Stimulated activated CD4-positive, alpha-beta T cell treated with anti-CD3 and anti-CD28 coated beads, Interleukin-4, amount 100 ng/mL, for 1 hour (primary cell): ENCODE measurements at regions not wholly inside any gene's neighbourhood (a gene's known extent, or its start where the extent isn't known, plus 50 kb on each side); places are given as distances from the start of the nearest gene placed in this dataset.
"Not testable (repeated sequence)": the region's sequence is repeated elsewhere in the genome, so short reads cannot be mapped to it uniquely, and the experiment has no call there.

ENCODE experiments used
- DNase-seq: peaks from one replicate; pipeline ENCODE4 v3.0.0-alpha.2; 2020

GRCh38 chr10:3969876-3970666 is 185.1 kb upstream of the KLF6 start:
- DNase-seq: no peak

GRCh38 chr10:3968727-3969126 is 183.7 kb upstream of the KLF6 start:
- no peak for DNase-seq

GRCh38 chr10:3964516-3964915 is 179.5 kb upstream of the KLF6 start:
- no peak for DNase-seq

- no peak for DNase-seq
Observed at GRCh38 chr10:3963191-3963673, 178.2 kb upstream of the KLF6 start.

GRCh38 chr10:3961082-3961481 is 176.1 kb upstream of the KLF6 start:
- no peak for DNase-seq

- no peak for DNase-seq
Observed at GRCh38 chr10:3960496-3960895, 175.5 kb upstream of the KLF6 start.

- DNase-seq: no peak
Observed at GRCh38 chr10:3959370-3960325, 174.6 kb upstream of the KLF6 start.

- DNase-seq: no peak
Observed at GRCh38 chr10:3958472-3958996, 173.5 kb upstream of the KLF6 start.

- DNase-seq: no peak
Observed at GRCh38 chr10:3955955-3956617, 171.1 kb upstream of the KLF6 start.

- no peak for DNase-seq
Observed at GRCh38 chr10:3955493-3955892, 170.5 kb upstream of the KLF6 start.

GRCh38 chr10:3954615-3955014 is 169.6 kb upstream of the KLF6 start:
- DNase-seq: no peak

- DNase-seq: not testable (repeated sequence)
Observed at GRCh38 chr10:3954007-3954406, 169.0 kb upstream of the KLF6 start.

- no peak for DNase-seq
Observed at GRCh38 chr10:3951993-3952392, 167.0 kb upstream of the KLF6 start.

- DNase-seq: no peak
Observed at GRCh38 chr10:3950676-3951275, 165.8 kb upstream of the KLF6 start.

- DNase-seq: no peak
Observed at GRCh38 chr10:3949711-3950110, 164.7 kb upstream of the KLF6 start.

GRCh38 chr10:3948843-3949242 is 163.8 kb upstream of the KLF6 start:
- DNase-seq: peak; percentile 37

GRCh38 chr10:3946234-3947229 is 161.5 kb upstream of the KLF6 start:
- no peak for DNase-seq

GRCh38 chr10:3945026-3945425 is 160.0 kb upstream of the KLF6 start:
- no peak for DNase-seq

- no peak for DNase-seq
Observed at GRCh38 chr10:3944591-3944990, 159.6 kb upstream of the KLF6 start.

GRCh38 chr10:3943695-3944257 is 158.8 kb upstream of the KLF6 start:
- no peak for DNase-seq

GRCh38 chr10:3942937-3943489 is 158.0 kb upstream of the KLF6 start:
- DNase-seq: no peak
